HG02973 (cell line): ENCODE measurements at regions not wholly inside any gene's neighbourhood (a gene's known extent, or its start where the extent isn't known, plus 50 kb on each side); places are given as distances from the start of the nearest gene placed in this dataset.

Experiments
- ATAC-seq: cut with Tn5 transposase; IDR thresholded peaks from one replicate; pipeline ENCODE4 v1.9.1; 2021; ENCODE audit warnings: moderate library complexity; ENCODE audit not compliant: unreplicated experiment

DNA sequence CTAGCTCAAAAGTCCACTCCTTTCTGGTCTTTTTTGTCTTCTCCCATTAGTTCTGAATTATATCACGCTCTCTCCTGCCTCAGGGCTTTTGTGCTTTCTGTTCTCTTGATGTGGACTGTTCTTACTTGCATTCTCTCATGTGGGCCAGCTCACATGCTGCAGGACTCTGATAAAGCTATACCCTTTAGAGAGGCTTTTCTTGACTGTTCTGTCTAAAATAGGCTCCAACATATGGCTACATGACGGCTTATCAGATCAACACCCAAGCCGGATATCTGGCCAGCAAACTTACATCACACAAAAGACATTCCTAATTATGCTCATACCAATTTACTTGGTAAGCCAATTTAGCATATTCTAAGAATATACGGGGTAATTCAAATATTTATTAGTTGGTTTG, 1494.5 kb downstream of the TECRL start:
- no peak for ATAC-seq

DNA sequence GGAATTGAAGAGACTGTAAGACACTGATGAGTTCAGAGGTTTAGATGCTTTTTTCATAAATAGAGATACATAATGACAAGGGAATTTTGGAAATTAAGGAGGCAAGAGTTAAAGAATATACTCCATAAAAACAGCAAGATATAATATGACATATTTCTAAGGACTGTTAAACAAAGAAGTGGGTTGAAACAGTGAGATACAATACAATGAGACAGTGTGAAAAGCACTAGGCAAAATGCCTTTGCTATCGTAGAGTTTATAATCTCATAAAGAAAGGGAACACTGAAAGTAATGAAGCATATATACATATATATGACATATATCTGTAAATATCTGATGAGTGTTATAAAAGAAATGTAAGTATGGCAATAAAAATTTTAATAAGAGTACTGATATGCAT, 1496.2 kb downstream of the TECRL start:
- ATAC-seq, result no peak

DNA sequence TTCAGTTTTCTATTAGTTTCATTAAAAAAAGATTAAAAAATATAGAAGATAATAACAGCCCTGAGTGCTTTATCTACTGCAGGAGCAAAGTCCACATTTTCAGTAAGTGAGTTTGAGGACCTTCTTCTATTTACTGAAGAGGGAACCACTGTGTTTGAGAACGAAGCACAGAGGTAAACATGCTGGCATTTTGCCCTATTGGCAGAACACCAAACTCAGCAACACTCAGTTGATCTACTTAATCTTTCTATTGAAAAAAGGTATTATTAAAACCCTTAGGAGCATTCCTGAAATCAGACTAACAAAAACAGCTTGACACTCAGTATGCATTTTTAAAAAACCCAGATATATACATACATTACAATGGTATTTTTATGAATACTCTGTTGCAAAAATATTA, 1496.7 kb downstream of the TECRL start:
- no peak for ATAC-seq

GRCh38 chr4:62909238-62909637, 1500.0 kb downstream of the TECRL start:
- ATAC-seq, result no peak

- no peak for ATAC-seq
Measured at GRCh38 chr4:62901101-62901500, 1508.1 kb downstream of the TECRL start.

- ATAC-seq, result no peak
Measured at GRCh38 chr4:62899646-62900364, 1509.4 kb downstream of the TECRL start.

- ATAC-seq, result no peak
Measured at GRCh38 chr4:62898115-62898514, 1511.1 kb downstream of the TECRL start.

DNA sequence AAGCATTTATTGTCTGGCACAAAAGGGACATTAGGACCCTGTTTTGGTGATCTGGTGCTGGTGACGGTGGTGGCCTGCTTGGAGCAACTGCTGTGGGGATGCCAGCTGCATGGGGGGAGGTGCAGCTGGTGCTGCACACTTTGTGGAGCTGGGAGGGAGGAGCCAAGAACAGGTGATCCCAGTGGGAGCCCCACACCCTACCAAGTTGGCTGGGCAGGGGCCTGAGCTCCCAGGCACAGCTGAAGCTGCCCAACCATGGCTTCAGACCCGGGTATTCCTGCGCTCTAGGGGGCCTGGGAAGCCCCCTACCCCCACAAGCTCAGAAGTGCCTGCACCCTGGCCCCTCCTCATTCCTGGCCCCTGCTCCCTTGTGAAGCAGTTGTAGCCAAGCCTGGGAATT, 1512.5 kb downstream of the TECRL start:
- ATAC-seq, result no peak

GRCh38 chr4:62881901-62882300, 1527.3 kb downstream of the TECRL start:
- no peak for ATAC-seq

- ATAC-seq, result no peak
Measured at GRCh38 chr4:62881210-62881609, 1528.0 kb downstream of the TECRL start.

GRCh38 chr4:62872856-62873255, 1536.4 kb downstream of the TECRL start:
- no peak for ATAC-seq

- no peak for ATAC-seq
Measured at GRCh38 chr4:62871078-62871477, 1538.2 kb downstream of the TECRL start.

DNA sequence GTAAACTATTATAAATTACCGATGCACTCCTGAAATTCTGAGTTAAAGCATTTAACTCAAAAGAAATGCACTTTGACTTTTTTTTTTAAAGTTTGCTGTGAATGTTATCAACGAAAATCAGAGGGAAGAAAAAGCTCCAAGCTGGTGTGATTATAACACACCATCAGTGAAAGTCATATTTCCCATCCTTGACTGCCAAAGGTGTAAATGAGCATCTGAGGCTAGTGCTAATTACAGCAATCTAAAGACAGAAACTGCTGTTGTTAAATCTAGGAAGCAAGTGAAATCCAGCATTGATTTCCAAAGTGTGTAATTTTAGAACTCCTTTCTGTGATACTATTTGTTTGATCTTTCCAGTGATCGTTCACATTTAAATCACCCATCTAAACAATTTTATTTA, 1538.8 kb downstream of the TECRL start:
- ATAC-seq, result no peak

- ATAC-seq, result no peak
Measured at GRCh38 chr4:62865261-62865660, 1544.0 kb downstream of the TECRL start.

DNA sequence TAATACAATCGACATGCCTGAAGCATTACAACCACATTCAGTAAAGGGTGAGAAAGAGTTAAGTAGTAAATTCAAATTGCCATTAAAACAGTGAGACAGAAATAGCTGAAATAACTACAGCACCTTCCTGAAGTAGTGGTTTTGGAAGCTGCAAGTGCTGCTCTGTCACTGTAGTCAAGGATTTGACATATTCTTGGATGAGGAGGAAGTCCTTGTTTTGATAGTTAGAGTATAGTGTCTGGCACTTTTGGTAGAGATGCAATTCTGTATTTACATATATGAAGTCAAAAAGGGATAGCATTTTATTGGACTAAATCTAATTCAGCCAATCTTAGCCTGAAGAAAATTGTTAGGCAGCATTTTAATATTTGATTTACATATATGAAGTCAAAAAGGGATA, 1559.6 kb downstream of the TECRL start:
- no peak for ATAC-seq

GRCh38 chr4:62835631-62836030, 1573.6 kb downstream of the TECRL start:
- ATAC-seq, result no peak

DNA sequence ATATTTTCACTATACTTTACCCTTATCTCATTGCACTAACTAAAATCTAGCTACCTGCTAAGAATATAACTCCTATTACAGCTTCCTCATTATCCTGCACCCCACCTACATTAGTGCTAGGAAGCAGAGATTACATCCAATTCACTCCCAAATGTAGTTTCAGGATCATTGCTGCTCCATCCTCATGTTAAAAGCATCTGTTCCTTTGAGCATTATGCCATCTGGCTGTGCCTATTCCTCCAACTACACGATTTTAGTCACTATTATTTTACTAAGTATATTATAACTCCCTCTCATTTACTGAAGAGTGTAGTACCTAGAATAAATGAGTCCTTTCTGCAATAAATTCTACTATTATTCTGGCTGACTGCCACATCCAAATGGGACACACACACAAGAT, 1586.9 kb downstream of the TECRL start:
- ATAC-seq, result no peak

DNA sequence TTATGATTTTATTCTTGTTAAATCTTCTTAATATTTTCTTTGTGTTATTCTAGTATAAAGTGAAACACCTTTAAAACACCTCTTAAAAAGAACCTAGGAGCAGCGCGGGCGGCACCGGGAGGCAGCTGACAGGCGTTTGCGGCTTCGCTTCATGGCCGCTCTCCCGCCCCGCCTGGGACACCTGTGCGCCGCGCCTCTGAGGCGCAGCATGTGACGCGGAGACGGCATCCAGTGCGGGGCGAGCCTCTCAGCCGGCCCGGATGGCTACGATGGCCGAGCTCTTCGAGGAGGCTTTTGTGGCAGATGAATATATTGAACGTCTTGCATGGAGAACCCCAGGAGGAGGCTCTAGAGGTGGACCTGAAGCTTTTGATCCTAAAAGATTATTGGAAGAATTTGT, 1592.7 kb downstream of the TECRL start:
- ATAC-seq, result no peak

- ATAC-seq, result no peak
Measured at GRCh38 chr4:62814510-62815047, 1594.7 kb downstream of the TECRL start.

- no peak for ATAC-seq
Measured at GRCh38 chr4:62806816-62807215, 1602.4 kb downstream of the TECRL start.

GRCh38 chr4:62804075-62804474, 1603.9 kb downstream of the ADGRL3 start:
- no peak for ATAC-seq

GRCh38 chr4:62797221-62797620, 1597.1 kb downstream of the ADGRL3 start:
- ATAC-seq, result no peak

DNA sequence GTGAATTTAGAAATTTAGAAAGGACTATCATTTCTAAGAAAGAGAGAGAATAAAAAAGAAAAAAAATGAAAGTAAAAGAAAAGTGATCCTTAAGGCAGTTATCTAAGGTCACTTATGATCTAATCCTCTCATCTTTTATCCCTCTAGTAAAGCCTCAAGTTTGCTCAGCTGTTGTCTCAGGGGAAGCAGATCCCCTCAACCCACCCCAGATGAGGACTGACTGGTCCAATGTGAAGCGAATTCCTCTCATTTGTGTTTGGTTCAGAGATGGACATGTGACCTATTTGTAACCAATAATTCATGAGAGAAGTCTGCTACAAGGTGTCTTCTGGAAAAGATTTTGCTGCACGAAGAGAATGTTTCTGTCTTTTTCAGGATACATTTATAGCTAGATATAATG, 1591.3 kb downstream of the ADGRL3 start:
- no peak for ATAC-seq
